Left ventricle myocardium superior (tissue), 1 donor: ENCODE measurements at regions not wholly inside any gene's neighbourhood (a gene's known extent, or its start where the extent isn't known, plus 50 kb on each side); places are given as distances from the start of the nearest gene placed in this dataset.
A peak's percentile ranks its signal among the peaks of the same experiment; 100 is the strongest.
"Not testable (repeated sequence)": the region's sequence is repeated elsewhere in the genome, so short reads cannot be mapped to it uniquely, and the experiment has no call there.

ENCODE experiments used
- ATAC-seq: fragments of 200-7000 bp; cut with Tn5 transposase; one replicate; pipeline ENCODE4 v1.9.1; 2020; ENCODE audit warnings: mild to moderate bottlenecking, moderate library complexity
- DNase-seq: peaks from one replicate; pipeline ENCODE4 v3.0.0-alpha.2; 2020
- intact Hi-C: fragments of 100-400 bp; cut with micrococcal nuclease; formaldehyde crosslinking; loops from one replicate; pipeline ENCODE4 v1.11.0; 2022
- donor health status: DM: no; HTN: yes; CAD: no; lungs with severe emphysema.

DNA sequence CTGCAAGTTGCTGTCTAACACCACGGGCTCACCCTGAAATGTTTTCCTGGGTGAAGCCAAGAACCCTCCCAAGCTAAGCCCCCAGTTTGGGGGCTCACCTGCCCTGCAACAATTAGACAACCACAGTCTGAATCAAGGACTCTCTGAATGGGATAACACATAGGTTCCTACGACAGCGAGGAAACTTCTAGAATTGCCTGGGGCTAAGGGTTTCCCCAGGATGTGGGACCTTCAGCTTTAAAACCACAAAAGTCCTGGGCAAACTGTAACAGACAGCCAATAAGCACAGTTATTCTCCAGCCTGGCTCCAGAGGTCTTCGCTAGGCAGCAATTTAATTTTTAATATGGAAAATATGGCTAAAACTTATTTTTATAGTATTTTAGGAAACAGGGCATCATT lies 162.6 kb downstream of the PRKX start:
- intact Hi-C loops = no loop called here
- ATAC-seq = no peak

DNA sequence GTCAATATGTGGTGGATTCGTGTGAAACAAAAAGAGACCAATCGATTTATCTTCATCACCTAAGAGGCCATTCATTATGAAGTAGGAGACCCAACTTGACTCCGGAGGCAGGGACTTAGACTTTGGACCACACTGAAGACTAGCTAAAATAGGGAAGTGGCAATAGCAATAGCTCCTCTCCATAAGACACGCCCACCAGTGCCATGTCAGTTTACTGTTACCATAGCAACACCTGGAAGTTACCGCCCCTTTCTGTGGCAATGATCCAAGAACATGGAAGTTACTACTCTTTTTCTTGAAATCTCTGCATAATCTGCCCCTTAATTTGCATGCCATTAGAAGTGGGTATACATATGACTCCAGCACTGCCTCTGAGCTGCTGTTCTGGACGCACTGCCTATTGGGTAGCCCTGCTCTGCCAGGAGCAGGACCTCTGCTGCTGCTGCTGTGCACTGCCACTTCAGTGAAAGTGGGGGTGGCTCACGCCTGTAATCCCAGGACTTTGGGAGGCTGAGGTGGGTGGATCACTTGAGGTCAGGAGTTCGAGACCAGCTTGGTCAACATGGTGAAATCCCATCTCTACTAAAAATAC lies 163.2 kb downstream of the PRKX start:
- intact Hi-C loops = no loop called here
- ATAC-seq (no peak), DNase-seq (no peak)

More for the DNA sequence above, 162.6 kb downstream of the PRKX start:
- DNase-seq = no peak

DNA sequence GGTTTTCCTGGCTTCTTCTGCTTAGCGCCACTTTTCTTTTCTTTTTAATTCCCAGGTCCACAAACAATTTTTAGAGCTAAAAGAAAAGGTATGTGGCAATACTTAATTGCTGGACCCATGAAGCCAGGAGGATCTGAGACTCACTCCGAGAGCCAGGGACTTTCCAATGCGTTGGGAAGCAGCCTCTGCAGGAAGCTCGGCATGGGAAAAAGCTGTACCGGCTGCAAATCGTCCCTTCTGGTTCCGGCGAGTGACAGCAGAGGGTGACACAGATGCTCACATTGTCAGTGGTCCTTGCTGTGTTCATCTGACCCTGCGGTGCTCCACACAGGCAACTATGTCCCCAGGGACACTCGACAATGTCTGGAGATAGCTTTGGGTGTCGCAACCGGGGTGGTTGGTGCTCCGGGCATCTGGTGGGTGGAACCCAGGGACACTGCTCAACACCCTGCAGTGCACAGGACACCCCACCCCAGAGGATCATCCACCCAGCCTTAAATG lies 164.0 kb downstream of the PRKX start:
- ATAC-seq = peak; percentile 68
- intact Hi-C loops = no loop called here
- peak; percentile 14 for DNase-seq

DNA sequence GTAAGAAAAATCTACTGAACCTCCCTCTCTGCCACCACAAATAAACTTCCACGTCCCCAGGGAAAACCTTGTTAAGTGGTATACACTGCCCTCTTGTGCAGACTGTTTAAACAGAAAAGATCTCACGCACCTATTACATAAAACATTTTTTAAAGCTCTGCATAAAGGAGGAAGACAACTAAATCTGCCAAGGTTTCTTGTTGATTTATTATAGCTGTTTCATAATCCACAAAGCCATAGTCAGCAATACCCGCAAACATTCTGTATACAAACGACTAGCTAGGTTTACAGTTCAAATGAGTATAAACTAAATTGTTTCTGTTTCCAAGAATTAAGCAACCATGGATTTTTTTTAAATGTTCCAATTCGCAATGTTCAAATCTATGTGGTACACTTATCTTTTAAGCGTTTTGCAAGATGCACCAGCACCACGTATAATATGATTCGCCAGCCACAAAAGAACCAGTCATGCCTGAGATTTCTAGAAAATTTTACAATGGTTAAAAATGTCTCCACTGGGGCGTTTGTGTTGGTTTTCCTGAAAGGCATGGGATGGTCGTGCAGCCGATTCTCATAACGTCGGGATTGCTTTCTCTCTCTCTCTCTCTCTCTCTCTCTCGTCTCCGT lies 164.6 kb downstream of the PRKX start:
- no peak for DNase-seq
- ATAC-seq = peak; percentile 58
- intact Hi-C loops = no loop called here

DNA sequence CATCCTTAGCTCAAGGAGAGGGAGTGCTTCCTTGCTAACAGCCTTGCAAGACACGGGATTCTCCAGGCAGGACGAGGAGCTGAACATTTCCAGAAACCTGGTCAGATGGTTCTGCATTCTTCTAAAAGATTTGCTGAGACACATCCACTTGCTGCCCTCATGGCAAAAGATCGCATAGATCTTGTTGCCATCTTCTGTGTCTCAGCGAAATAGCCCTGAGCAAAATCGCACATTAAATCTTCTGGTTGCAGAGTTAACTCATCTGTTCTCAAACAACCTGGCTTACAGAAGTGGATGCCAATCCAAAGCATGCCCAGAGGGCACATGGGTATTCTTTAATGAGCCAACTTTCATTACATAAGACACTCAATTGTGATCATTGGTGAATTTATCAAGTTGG lies 167.5 kb downstream of the PRKX start:
- ATAC-seq (no peak), DNase-seq (no peak)
- intact Hi-C loops = no loop called here

DNA sequence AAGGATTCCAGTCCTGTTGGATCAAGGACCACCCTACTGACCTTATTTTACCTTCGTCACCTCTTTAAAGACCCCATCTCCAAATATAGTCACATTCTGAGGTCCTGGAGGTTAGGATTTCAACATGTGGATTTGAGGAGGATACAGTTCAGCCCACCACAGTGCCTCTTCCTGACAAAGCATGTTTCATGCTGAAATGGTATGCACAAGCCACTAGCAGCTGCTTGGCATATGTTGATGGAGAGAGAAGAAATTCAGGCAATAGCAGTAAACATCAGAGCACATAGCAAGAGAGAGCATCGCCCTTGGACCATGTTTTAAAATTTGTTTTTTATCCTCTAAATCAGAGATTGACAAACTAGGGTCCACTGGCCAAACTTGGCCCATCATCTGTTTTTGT lies 172.1 kb downstream of the PRKX start:
- intact Hi-C loops = no loop called here
- no peak for ATAC-seq
- no peak for DNase-seq

DNA sequence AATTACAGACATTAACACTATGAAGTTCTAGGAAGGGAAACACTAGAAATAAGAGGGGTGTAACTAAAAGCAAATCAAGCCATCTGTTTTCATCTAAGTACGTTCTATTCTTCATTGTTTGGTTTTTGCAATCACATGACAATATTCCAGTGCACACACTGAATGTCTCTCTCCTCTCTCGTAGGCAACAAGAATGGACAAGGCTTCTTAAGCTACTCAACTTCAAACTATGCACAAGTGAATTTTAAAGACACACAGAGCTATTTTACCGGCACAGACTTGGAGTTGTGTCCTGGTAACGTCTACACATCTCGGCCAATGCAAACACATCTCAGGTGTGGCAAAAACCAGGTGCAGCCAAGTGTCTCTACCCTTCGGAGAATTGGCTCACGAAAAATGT lies 173.3 kb downstream of the PRKX start:
- ATAC-seq (no peak), DNase-seq (no peak)
- intact Hi-C loops = no loop called here

DNA sequence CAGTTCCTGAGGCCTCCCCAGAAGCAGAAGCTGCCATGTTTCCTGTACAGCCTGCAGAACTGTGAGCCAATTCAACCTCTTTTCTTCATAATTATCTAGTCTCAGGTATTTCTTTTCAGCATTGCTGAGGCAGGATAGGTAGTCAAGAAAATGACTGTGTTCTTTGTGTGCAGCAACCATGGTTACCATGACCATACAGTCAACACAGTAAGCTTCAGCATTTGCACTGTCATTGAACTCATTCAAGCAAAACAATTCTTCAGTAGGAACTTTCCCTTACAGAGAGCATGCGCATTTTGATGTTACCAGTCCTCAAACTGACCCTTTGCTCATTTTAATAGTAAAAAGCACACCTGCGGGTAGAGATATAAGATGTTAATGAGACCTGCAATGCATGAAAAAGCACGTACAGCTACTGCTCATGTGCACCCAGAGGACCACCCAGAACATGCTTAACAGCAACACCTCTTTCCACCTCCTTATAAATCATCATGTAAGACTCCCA lies 180.8 kb downstream of the PRKX start:
- intact Hi-C loops = no loop called here
- ATAC-seq (no peak), DNase-seq (no peak)

DNA sequence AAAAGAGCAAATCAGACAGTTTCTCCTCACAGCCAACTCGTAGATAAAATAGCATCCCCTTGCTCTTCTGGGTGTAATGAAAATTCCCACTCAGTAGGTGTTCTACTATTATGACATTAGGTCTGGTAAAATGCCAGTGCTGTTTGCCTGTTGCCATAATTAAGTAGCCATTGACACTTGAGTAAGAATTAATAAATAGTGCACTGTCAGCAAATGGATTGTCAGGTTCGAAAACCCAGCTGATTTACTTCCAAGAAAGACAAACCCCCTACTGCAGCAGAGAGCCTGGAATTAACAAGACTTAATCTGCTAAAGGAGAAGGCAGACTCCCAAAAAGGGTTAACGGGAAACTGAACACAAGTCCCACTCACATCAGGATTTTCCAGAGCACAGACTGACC lies 182.0 kb downstream of the PRKX start:
- ATAC-seq, intact Hi-C loops, DNase-seq: not testable (repeated sequence)

DNA sequence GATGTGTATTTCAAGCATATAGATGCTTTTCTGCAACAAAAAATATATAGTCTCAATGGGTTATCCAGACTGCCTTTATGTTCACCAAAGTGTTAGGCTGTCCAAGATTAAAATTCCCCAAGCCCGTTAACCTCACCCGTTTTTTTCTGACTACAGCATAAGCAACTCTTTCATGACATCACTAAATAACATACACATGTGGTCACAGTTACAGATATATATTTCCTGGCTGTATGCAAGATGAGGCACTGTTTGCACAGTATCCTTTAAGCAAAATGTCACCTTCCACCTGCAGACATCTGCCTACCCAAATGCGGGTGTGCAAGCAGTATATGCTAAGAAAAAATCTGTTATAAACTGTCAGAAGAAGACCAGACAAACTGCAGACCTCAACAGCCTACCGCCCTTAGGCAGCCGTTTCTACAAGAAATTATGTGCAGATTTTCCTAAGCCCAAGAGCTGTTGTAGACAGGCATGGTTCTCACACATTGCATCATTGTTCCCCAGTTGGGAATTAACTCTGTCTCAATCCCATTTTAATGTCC lies 183.1 kb upstream of the MXRA5 start:
- ATAC-seq (no peak), DNase-seq (no peak)
- intact Hi-C loops = no loop called here

DNA sequence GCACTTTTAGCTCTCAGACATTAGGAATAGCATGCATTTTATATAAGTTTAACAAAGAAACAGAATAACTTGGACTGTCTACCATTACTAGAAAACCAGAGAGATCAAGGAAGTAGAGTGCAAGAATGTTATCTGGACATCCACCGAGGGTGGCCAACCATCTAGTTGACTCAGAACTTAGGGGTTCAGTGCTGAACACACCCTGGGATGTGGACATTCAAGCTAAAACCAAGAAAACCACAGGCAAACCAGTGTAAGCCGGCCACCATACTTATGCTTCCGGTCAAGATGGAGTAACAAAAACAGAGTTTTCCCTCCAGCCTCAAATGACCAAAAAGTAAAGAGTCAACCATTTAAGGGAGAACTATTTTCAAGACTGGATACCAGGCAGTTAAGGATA lies 181.4 kb upstream of the MXRA5 start:
- ATAC-seq (no peak), DNase-seq (no peak)
- intact Hi-C loops = no loop called here

DNA sequence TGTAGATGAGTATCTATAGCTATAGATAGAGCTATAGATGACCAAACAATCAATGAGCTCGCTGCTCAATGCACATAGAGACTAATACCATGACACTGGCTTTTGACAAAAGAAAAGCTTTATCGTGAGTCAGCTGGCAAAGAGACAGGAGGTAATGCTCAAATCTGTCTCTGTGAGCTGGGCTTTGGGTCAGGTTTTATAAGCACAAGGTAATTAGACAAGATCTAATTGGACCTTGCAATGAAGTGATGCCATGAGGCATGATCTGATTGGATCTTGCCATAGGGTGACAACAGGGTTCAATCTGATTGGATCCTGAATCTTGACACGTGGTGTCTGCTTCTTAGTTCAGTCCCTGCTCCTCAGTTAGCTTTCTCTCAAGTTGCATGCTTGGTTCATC lies 180.7 kb upstream of the MXRA5 start:
- ATAC-seq (no peak), DNase-seq (no peak)
- intact Hi-C loops = no loop called here

DNA sequence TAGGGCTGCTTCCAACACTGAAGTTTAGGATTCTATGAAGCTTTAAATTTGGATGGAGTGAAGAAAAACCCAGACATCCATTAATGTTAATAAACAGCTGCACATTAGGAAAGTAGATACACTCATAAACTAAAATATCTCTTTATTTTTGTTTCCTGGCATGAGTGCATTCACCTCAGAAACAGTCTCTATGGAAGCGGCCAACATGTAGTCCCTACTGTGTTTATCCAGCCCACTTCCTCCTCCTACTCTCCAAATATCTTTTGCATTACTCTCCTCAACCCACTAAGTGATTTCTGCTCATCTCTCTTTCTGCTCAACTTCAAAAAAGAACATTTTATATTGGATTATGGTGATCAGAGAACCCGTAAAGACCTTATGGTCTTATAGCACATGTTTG lies 180.3 kb upstream of the MXRA5 start:
- intact Hi-C loops = no loop called here
- ATAC-seq = no peak

DNA sequence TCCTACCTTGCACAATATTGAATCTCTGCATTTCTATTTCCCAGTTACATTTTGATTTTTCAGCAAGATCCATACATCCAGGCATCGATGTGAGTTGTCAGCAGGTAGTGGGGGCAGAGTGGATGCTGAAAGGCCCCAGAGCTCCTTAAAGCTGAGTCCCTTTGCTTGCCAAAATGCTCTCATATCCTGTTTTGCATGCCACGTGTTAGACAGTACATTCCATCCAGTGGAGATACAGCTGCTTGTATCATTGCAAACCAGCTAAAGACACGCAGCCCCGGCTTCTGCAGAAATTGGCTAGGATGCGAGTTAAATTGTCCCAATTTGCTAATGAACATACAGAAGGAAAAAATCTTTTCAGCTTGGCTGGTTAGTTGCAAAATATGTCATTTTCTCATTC lies 179.6 kb upstream of the MXRA5 start:
- intact Hi-C loops = no loop called here
- DNase-seq = no peak
- no peak for ATAC-seq

More for the DNA sequence above, 180.3 kb upstream of the MXRA5 start:
- DNase-seq = no peak

DNA sequence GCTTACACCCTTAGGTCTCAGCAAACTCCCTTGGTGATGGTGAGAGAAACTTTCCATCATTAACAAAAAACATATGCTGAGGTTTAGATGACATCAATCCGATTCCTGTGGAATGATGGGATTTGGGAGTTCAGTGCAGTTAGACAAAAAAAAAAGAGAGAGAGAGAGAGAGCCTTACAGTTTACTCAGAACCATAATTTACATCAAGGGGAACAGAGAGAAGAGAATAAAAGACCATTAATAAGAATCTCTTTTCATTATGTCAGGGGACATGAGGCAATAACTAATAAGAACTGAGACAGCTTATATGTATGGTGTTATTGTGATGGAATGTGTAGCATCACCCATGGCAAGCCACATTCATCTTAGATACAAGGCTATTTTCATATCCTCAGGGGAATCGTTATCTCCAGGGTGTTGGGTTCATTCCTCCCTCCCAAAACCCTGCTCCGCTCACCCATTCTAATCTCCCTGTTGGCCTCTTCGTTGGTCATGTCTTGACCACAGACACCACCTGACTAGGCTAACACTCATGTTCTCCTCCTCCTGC lies 175.7 kb upstream of the MXRA5 start:
- no peak for ATAC-seq
- intact Hi-C loops = no loop called here
- DNase-seq = no peak

DNA sequence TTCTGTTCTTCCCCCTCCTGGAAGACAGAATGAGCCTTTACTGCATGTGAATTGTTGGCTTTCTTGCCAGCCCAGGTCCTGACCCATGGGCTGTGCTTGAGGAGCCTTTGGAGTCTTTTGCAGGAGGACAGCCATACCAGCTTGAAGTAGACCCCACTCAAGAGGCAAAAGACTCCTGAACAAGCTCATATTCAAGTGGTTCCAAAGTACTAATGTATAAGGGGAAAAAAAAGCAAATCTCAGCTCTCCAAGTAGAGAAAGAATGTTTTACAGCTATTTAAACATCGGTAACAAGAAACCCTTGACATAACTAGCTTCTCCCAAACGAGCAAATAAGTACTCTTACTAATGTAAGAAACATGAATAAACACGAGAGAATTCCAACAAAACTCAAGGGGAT lies 174.9 kb upstream of the MXRA5 start:
- ATAC-seq (no peak), DNase-seq (no peak)
- intact Hi-C loops = no loop called here

DNA sequence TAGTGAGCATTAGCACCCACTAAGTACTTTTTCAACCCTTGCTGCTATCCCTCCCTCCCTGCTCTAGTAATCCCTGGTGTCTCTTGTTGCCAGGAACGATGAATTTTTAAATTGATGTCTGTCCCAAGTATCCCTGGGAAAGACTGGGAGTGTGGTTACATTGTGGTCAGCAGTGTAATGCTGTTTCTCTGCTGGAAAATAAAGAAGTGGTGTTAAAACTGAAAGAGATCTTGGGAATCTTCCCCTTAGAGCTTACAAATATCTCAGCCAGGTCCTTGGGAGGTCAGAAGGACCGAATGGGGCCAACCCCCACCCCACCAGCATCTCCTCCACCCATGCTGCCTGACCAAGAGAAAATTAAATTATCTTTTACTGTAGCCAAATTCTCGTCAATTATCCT lies 174.5 kb upstream of the MXRA5 start:
- intact Hi-C loops = no loop called here
- no peak for DNase-seq
- no peak for ATAC-seq

DNA sequence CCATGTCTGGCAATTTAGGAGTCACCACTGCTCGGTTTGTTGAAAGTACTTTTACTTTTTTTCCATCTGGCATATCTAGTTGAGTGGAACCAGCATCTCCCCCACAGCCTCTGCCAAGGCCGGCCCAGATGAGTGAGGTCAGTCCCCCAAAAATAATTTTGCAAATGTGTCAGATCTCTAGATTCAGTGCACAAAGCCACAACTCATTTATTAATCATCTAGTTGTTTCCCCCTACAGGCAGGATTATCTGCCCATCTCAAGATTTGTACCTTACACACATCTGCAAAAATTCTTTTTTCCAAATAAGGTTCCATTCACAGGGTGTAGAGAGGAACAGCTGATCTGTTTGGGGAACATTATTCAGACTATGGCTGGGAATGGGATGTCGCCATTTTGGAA lies 174.0 kb upstream of the MXRA5 start:
- no peak for DNase-seq
- intact Hi-C loops = no loop called here
- ATAC-seq = no peak

DNA sequence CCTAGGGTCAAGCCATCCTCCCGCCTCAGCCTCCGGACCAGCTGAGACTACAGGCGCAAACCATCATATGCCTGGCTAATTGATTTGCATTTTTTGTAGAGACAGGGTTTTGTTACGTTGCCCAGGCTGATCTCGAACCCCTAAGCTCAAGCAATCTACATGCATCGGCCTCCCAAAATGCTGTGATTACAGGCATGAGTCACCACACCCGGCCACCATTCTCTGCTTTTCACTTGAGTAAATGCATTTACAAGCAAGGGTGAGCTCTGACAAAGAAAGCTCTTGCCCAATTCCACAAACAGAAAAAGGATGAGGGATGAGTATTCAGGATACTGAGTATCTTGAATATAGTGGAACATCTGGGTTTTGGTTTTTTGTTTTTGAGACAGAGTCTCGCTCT lies 172.9 kb upstream of the MXRA5 start:
- ATAC-seq, DNase-seq, intact Hi-C loops: not testable (repeated sequence)

DNA sequence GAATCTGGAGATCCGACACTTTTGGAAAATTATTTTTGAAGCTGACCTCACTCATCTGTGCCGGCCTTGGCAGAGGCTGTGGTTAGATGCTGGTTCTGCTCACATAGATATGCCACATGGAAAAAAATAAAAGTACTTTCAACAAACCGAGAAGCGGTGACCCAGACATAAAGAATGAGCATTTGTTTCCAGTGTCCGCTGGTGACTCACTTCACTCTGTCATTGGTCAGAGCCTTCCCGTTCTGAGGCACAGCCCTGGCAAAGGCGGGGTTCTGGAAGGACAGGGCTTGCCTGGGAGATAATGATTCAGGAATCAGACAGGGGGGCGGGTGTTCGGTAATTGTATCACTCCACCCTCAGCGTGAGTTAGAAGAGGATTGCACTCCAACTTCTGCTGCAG lies 172.4 kb upstream of the MXRA5 start:
- DNase-seq (peak; percentile 35), ATAC-seq (peak; percentile 74)
- intact Hi-C loops = no loop called here
